A549 (cell line): ENCODE measurements at regions not wholly inside any gene's neighbourhood (a gene's known extent, or its start where the extent isn't known, plus 50 kb on each side); places are given as distances from the start of the nearest gene placed in this dataset.

Experiments used
- ATAC-seq, 2 experiments: fragments of 200-7000 bp in 1 of 2; fragments of >200 bp in 1 of 2; cut with Nextera tagmentation in 1 of 2; cut with Tn5 transposase in 1 of 2; 3 replicates each; pipeline versions ENCODE4 v1.8.0 to v1.9.1; 2018 to 2020; ENCODE audit warnings: mild to moderate bottlenecking in 1 of 2, moderate library complexity in 1 of 2
- CTCF ChIA-PET: fragments of 300-600 bp; sonication (Branson Sonifier 250); formaldehyde crosslinking; extraction: SDS; loops from one replicate; lab custom pipeline; 2021; ENCODE audit warnings: antibody characterized with exemption, inconsistent platforms; lab: Yijun Ruan, JAX
- POLR2A ChIA-PET: fragments of 350-600 bp; formaldehyde crosslinking; extraction: SDS; loops from one replicate; lab custom pipeline; 2021; ENCODE audit warnings: antibody characterized with exemption, inconsistent platforms; lab: Yijun Ruan, JAX
- DNase-seq, 2 experiments: peaks; one replicate each; pipeline versions ENCODE4 v3.0.0 to v3.0.0-alpha.2; 2011 to 2016; ENCODE audit warnings: low read depth in 1 of 2, low spot score in 1 of 2
- FAIRE-seq: peaks from 2 replicates; lab custom pipeline; 2011; peaks lifted over from hg19 to GRCh38; lab: Jason Lieb, UNC
- H3K27ac ChIP-seq, 2 experiments: fragments of >200 bp; sonication (Bioruptor Twin); formaldehyde crosslinking; 3 replicates each; pipeline ENCODE4 v1.5.1; 2016 to 2017
- H3K4me1 ChIP-seq: fragments of >200 bp; sonication (Bioruptor Twin); formaldehyde crosslinking; 3 replicates; pipeline ENCODE4 v1.6.1; 2016
- H3K4me2 ChIP-seq: fragments of >200 bp; sonication (Bioruptor Twin); formaldehyde crosslinking; 3 replicates; pipeline ENCODE4 v1.6.1; 2016
- H3K4me3 ChIP-seq: fragments of >200 bp; sonication (Bioruptor Twin); formaldehyde crosslinking; 3 replicates; pipeline ENCODE4 v1.5.1; 2016
- H3K9me3 ChIP-seq: fragments of >200 bp; sonication (Bioruptor Twin); formaldehyde crosslinking; 3 replicates; pipeline ENCODE4 v1.6.1; 2016
- EHMT2 ChIP-seq: fragments of 200-600 bp; sonication (generic); IDR thresholded peaks from 2 replicates; pipeline ENCODE4 v1.6.1; 2016; ENCODE audit warnings: antibody characterized with exemption, low read depth, mild to moderate bottlenecking, moderate library complexity
- FOSB ChIP-seq: fragments of 250-450 bp; sonication (Bioruptor Pico); IDR thresholded peaks from 2 replicates; pipeline ENCODE4 v1.5.0; 2020; ENCODE audit warnings: mild to moderate bottlenecking, moderate library complexity
- HDAC2 ChIP-seq: fragments of 200-600 bp; sonication (generic); IDR thresholded peaks from 2 replicates; pipeline ENCODE4 v1.6.1; 2016
- MAZ ChIP-seq: fragments of 150-350 bp; IDR thresholded peaks from 2 replicates; pipeline ENCODE4 v1.6.1; 2014; ENCODE audit warnings: antibody characterized with exemption, low read depth, low read length, borderline replicate concordance
- NFE2L2 ChIP-seq: fragments of 150-350 bp; conservative IDR thresholded peaks from 2 replicates; pipeline ENCODE4 v1.6.1; 2014; ENCODE audit warnings: low read length
- NR3C1 ChIP-seq: fragments of >200 bp; sonication (Bioruptor Twin); formaldehyde crosslinking; IDR thresholded peaks from 3 replicates; pipeline ENCODE4 v1.6.1; 2017
- RCOR1 ChIP-seq: fragments of 150-350 bp; IDR thresholded peaks from 2 replicates; pipeline ENCODE4 v1.6.1; 2014; ENCODE audit warnings: antibody characterized with exemption, low read length, low read depth
- REST ChIP-seq: fragments of 200-600 bp; sonication (generic); IDR thresholded peaks from 2 replicates; pipeline ENCODE4 v1.6.1; 2016; ENCODE audit warnings: antibody characterized with exemption, mild to moderate bottlenecking, moderate library complexity
- RNF2 ChIP-seq: fragments of 200-600 bp; sonication (generic); IDR thresholded peaks from 2 replicates; pipeline ENCODE4 v1.6.1; 2016; ENCODE audit warnings: low read depth, mild to moderate bottlenecking, antibody characterized with exemption, moderate library complexity, borderline replicate concordance
- SREBF2 ChIP-seq: fragments of 450-650 bp; IDR thresholded peaks from 2 replicates; pipeline ENCODE4 v1.6.1; 2014; ENCODE audit warnings: mild to moderate bottlenecking, moderate library complexity
- TP53 ChIP-seq: fragments of 250-450 bp; sonication (Bioruptor Pico); IDR thresholded peaks from 2 replicates; pipeline ENCODE4 v1.5.0; 2021; ENCODE audit warnings: mild to moderate bottlenecking, moderate library complexity
- USF2 ChIP-seq: fragments of 450-650 bp; IDR thresholded peaks from 2 replicates; pipeline ENCODE4 v1.6.1; 2014; ENCODE audit warnings: antibody characterized with exemption
- ZFP36 ChIP-seq: fragments of 450-650 bp; IDR thresholded peaks from 2 replicates; pipeline ENCODE4 v1.6.1; 2014; ENCODE audit warnings: borderline replicate concordance; ENCODE audit not compliant: partially characterized antibody
- ZNF302 ChIP-seq: fragments of 250-450 bp; sonication (Bioruptor Pico); IDR thresholded peaks from 2 replicates; pipeline ENCODE4 v1.9.0; 2021; ENCODE audit warnings: inconsistent platforms, mild to moderate bottlenecking, moderate library complexity
- WGBS: methylation state at CpG from one replicate; pipeline ENCODE4 v1.1.6; 2017; ENCODE audit errors: missing lambda C conversion rate; 5-methylcytosine and 5-hydroxymethylcytosine counted together
- TF ChIP-seq, protein P1 (sequence below): fragments of 150-350 bp; IDR thresholded peaks from 2 replicates; pipeline ENCODE4 v1.6.1; 2014; ENCODE audit warnings: low read depth, mild to moderate bottlenecking, low read length
- TF ChIP-seq, protein P2 (sequence below): IDR thresholded peaks from 2 replicates; pipeline ENCODE4 v1.6.1; 2012
- TF ChIP-seq, protein P3 (sequence below): fragments of >200 bp; sonication (Bioruptor Twin); formaldehyde crosslinking; IDR thresholded peaks from 2 replicates; pipeline ENCODE4 v1.6.1; 2016

- no peak for ATAC-seq
- TF ChIP-seq HDAC2, result no peak
- TF ChIP-seq, all 56 proteins: peak for 0
- Histone ChIP-seq H3K27ac (no peak overlapping the region), H3K4me2 (no peak overlapping the region), H3K4me1 (no peaks in the 10 kb centered on the region), H3K4me3 (no peak overlapping the region), H3K9me3 (peaks cover 11% of the 10 kb centered on the region; the same call in 2 of the 3 replicates)
- CTCF ChIA-PET, result interaction anchor here (0.6 kb wide), 1 partner anchor 594 kb away, joined by 3 read pairs; no protein-coding TSS in a partner anchor
- peak; percentile 23 for FAIRE-seq
- DNase-seq, result no peak
- POLR2A ChIA-PET, result no interaction called here
- WGBS, result 87% methylated on average over 2 of the region's 2 CpGs
Observed at GRCh38 chr9:81092057-81092456, 597.3 kb downstream of the TLE1 start.

GRCh38 chr9:81088341-81088740 is 601.0 kb downstream of the TLE1 start:
- H3K4me1 ChIP-seq, result no peaks in the 10 kb centered on the region
- CTCF ChIA-PET, result no interaction called here
- no peak for DNase-seq
- H3K4me2 ChIP-seq, result no peak overlapping the region
- no peak overlapping the region for H3K4me3 ChIP-seq
- peaks cover 5% of the 10 kb centered on the region; the same call in 1 of the 3 replicates for H3K9me3 ChIP-seq
- TF ChIP-seq ZNF302 (CRISPR knock-in tag) (no peak), SREBF2 (no peak), USF2 (no peak), NR3C1 (no peak), TP53 (CRISPR knock-in tag) (no peak), ZFP36 (no peak)
- TF ChIP-seq, protein P1, sequence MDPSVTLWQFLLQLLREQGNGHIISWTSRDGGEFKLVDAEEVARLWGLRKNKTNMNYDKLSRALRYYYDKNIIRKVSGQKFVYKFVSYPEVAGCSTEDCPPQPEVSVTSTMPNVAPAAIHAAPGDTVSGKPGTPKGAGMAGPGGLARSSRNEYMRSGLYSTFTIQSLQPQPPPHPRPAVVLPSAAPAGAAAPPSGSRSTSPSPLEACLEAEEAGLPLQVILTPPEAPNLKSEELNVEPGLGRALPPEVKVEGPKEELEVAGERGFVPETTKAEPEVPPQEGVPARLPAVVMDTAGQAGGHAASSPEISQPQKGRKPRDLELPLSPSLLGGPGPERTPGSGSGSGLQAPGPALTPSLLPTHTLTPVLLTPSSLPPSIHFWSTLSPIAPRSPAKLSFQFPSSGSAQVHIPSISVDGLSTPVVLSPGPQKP, result no peak
- WGBS, result 69% methylated on average over 2 of the region's 2 CpGs
- POLR2A ChIA-PET, result no interaction called here
- no peak for FAIRE-seq
- H3K27ac ChIP-seq, result no peak overlapping the region
- ATAC-seq, result no peak

- ATAC-seq (no peak), FAIRE-seq (no peak), DNase-seq (no peak)
- no peak overlapping the region for H3K4me3 ChIP-seq
- no peaks in the 10 kb centered on the region for H3K4me1 ChIP-seq
- ChIA-PET POLR2A (no interaction called here), CTCF (interaction anchor here (1.1 kb wide), 1 partner anchor 18 kb away, joined by 4 read pairs; no protein-coding TSS in a partner anchor)
- no peak overlapping the region for H3K4me2 ChIP-seq
- TF ChIP-seq EHMT2 (no peak), RNF2 (no peak), FOSB (CRISPR knock-in tag) (no peak), NFE2L2 (no peak), MAZ (no peak), RCOR1 (no peak), TP53 (CRISPR knock-in tag) (no peak), REST (no peak)
- TF ChIP-seq, protein P2, sequence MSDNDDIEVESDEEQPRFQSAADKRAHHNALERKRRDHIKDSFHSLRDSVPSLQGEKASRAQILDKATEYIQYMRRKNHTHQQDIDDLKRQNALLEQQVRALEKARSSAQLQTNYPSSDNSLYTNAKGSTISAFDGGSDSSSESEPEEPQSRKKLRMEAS, result no peak
- TF ChIP-seq, protein P3, sequence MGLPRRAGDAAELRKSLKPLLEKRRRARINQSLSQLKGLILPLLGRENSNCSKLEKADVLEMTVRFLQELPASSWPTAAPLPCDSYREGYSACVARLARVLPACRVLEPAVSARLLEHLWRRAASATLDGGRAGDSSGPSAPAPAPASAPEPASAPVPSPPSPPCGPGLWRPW, result no peak
- 74% methylated on average over 3 of the region's 3 CpGs for WGBS
- no peak overlapping the region for H3K27ac ChIP-seq
- no peaks in the 10 kb centered on the region for H3K9me3 ChIP-seq
Observed at GRCh38 chr9:81086416-81086815, 602.9 kb downstream of the TLE1 start.
